GM19463 (cell line): ENCODE measurements at regions not wholly inside any gene's neighbourhood (a gene's known extent, or its start where the extent isn't known, plus 50 kb on each side); places are given as distances from the start of the nearest gene placed in this dataset.

ENCODE experiments used
- ATAC-seq: cut with Tn5 transposase; IDR thresholded peaks from one replicate; pipeline ENCODE4 v1.9.1; 2021; ENCODE audit warnings: mild to moderate bottlenecking, moderate library complexity; ENCODE audit not compliant: unreplicated experiment

- ATAC-seq: no peak
Measured at GRCh38 chr6:148225871-148226270, 116.8 kb upstream of the SASH1 start.

GRCh38 chr6:148226284-148226683 lies 116.4 kb upstream of the SASH1 start:
- no peak for ATAC-seq

- ATAC-seq: no peak
Measured at GRCh38 chr6:148231572-148231971, 111.1 kb upstream of the SASH1 start.

- no peak for ATAC-seq
Measured at GRCh38 chr6:148235446-148235845, 107.2 kb upstream of the SASH1 start.

GRCh38 chr6:148238713-148239112 lies 103.9 kb upstream of the SASH1 start:
- ATAC-seq: no peak

GRCh38 chr6:148239215-148239614 lies 103.4 kb upstream of the SASH1 start:
- ATAC-seq: no peak

- ATAC-seq: no peak
Measured at GRCh38 chr6:148239801-148240460, 102.7 kb upstream of the SASH1 start.

- ATAC-seq: no peak
Measured at GRCh38 chr6:148240461-148240840, 102.2 kb upstream of the SASH1 start.

GRCh38 chr6:148240861-148241477 lies 101.7 kb upstream of the SASH1 start:
- no peak for ATAC-seq

- no peak for ATAC-seq
Measured at GRCh38 chr6:148242180-148242579, 100.5 kb upstream of the SASH1 start.

GRCh38 chr6:148244217-148244935 lies 98.3 kb upstream of the SASH1 start:
- no peak for ATAC-seq

GRCh38 chr6:148247386-148248063 lies 95.1 kb upstream of the SASH1 start:
- no peak for ATAC-seq

- no peak for ATAC-seq
Measured at GRCh38 chr6:148249160-148249559, 93.5 kb upstream of the SASH1 start.

GRCh38 chr6:148249679-148250375 lies 92.8 kb upstream of the SASH1 start:
- ATAC-seq: no peak

GRCh38 chr6:148250975-148251685 lies 91.5 kb upstream of the SASH1 start:
- ATAC-seq: no peak

- no peak for ATAC-seq
Measured at GRCh38 chr6:148251891-148252290, 90.7 kb upstream of the SASH1 start.

GRCh38 chr6:148257810-148258209 lies 84.8 kb upstream of the SASH1 start:
- no peak for ATAC-seq

GRCh38 chr6:148258868-148259267 lies 83.8 kb upstream of the SASH1 start:
- ATAC-seq: no peak

- ATAC-seq: no peak
Measured at GRCh38 chr6:148261470-148261869, 81.2 kb upstream of the SASH1 start.

- ATAC-seq: no peak
Measured at GRCh38 chr6:148263010-148263409, 79.6 kb upstream of the SASH1 start.
